GM12878 (cell line): ENCODE measurements at regions not wholly inside any gene's neighbourhood (a gene's known extent, or its start where the extent isn't known, plus 50 kb on each side); places are given as distances from the start of the nearest gene placed in this dataset.

Experiments
- ATAC-seq: fragments of 200-7000 bp; cut with Tn5 transposase; 3 replicates; pipeline ENCODE4 v1.9.1; 2020; ENCODE audit warnings: mild to moderate bottlenecking, moderate library complexity
- BruUV-seq: library from RNA; stranded (reverse); fragments of 400-500 nt; replicated peaks from 2 replicates; lab custom pipeline; 2021; lab: Mats Ljungman, UMichigan
- CTCF ChIA-PET: fragments of 300-600 bp; sonication (Branson Sonifier 250); formaldehyde crosslinking; extraction: SDS; loops from one replicate; lab custom pipeline; 2021; ENCODE audit warnings: inconsistent platforms; lab: Yijun Ruan, JAX
- POLR2A ChIA-PET: fragments of 350-600 bp; formaldehyde crosslinking; extraction: SDS; loops from one replicate; lab custom pipeline; 2021; ENCODE audit warnings: inconsistent platforms; lab: Charles Lee
- RAD21 ChIA-PET: fragments of 300-600 bp; sonication (Branson Sonifier 250); formaldehyde crosslinking; loops from one replicate; lab custom pipeline; 2023; ENCODE audit warnings: antibody characterized with exemption; ENCODE audit not compliant: unreplicated experiment; lab: Charles Lee
- SMC1A ChIA-PET: fragments of 300-600 bp; sonication (Branson Sonifier 250); formaldehyde crosslinking; loops from one replicate; lab custom pipeline; 2023; ENCODE audit not compliant: unreplicated experiment, uncharacterized antibody; lab: Charles Lee
- DNase-seq: peaks from one replicate; pipeline ENCODE4 v3.0.0-alpha.2; 2011; ENCODE audit warnings: low read depth, low spot score
- FAIRE-seq: peaks from 3 replicates; lab custom pipeline; 2011; peaks lifted over from hg19 to GRCh38; lab: Jason Lieb, UNC
- H2AFZ ChIP-seq: 2 replicates; pipeline ENCODE4 v1.6.0; 2011; ENCODE audit warnings: low read depth, low read length, control low read depth; ENCODE audit not compliant: control insufficient read depth
- H3K27ac ChIP-seq: 2 replicates; pipeline ENCODE4 v1.5.1; 2011; ENCODE audit warnings: control low read depth; ENCODE audit not compliant: control insufficient read depth, insufficient read depth
- H3K27me3 ChIP-seq, 2 experiments: replicated peaks in 1 of 2; 2 replicates each; pipeline versions ENCODE4 v1.6.0 to v1.6.1; 2011; ENCODE audit warnings: low read length in 1 of 2; ENCODE audit not compliant: control insufficient read depth in 2 of 2, insufficient read depth in 2 of 2
- H3K36me3 ChIP-seq, 2 experiments: 2 replicates each; pipeline ENCODE4 v1.5.1; 2011; ENCODE audit warnings: low read length in 1 of 2; ENCODE audit not compliant: control insufficient read depth in 2 of 2, insufficient read depth in 2 of 2
- H3K4me1 ChIP-seq: 2 replicates; pipeline ENCODE4 v1.6.1; 2011; ENCODE audit warnings: mild to moderate bottlenecking, low read length, moderate library complexity, mixed read lengths; ENCODE audit not compliant: control insufficient read depth, insufficient read depth
- H3K4me2 ChIP-seq: 2 replicates; pipeline ENCODE4 v1.6.0; 2011; ENCODE audit warnings: control low read depth; ENCODE audit not compliant: control insufficient read depth, insufficient read depth
- H3K4me3 ChIP-seq: fragments of 200-600 bp; sonication (generic); 2 replicates; pipeline ENCODE4 v1.5.1; 2016
- H3K79me2 ChIP-seq: 2 replicates; pipeline ENCODE4 v1.6.0; 2011; ENCODE audit warnings: low read length; ENCODE audit not compliant: control insufficient read depth, insufficient read depth
- H3K9ac ChIP-seq: 2 replicates; pipeline ENCODE4 v1.8.0; 2011; ENCODE audit warnings: low read length, control low read depth, mixed read lengths; ENCODE audit not compliant: control insufficient read depth, insufficient read depth
- H3K9me3 ChIP-seq: replicated peaks from 3 replicates; pipeline ENCODE4 v1.5.1; 2011; ENCODE audit warnings: mild to moderate bottlenecking, low read length; ENCODE audit not compliant: control insufficient read depth, insufficient read depth
- H4K20me1 ChIP-seq: 2 replicates; pipeline ENCODE4 v1.6.0; 2011; ENCODE audit not compliant: control insufficient read depth, insufficient read depth
- BRCA1 ChIP-seq: IDR thresholded peaks from 2 replicates; pipeline ENCODE4 v1.6.1; 2011; ENCODE audit warnings: low read depth, low read length, improper control_type of control experiment
- IRF3 ChIP-seq: fragments of 450-650 bp; IDR thresholded peaks from 2 replicates; pipeline ENCODE4 v1.6.1; 2014; ENCODE audit warnings: mild to moderate bottlenecking
- MEF2A ChIP-seq: IDR thresholded peaks from 2 replicates; pipeline ENCODE4 v1.6.1; 2011; ENCODE audit warnings: low read depth, mild to moderate bottlenecking, low read length, moderate library complexity; ENCODE audit not compliant: insufficient read depth
- MTA2 ChIP-seq: fragments of 450-650 bp; IDR thresholded peaks from 2 replicates; pipeline ENCODE4 v1.6.1; 2016; ENCODE audit warnings: low read depth, mild to moderate bottlenecking, moderate library complexity
- NR2C2 ChIP-seq: IDR thresholded peaks from 2 replicates; pipeline ENCODE4 v1.6.1; 2011; ENCODE audit warnings: borderline replicate concordance, low read depth; ENCODE audit not compliant: control insufficient read depth, insufficient read length
- SMC3 ChIP-seq: IDR thresholded peaks from 2 replicates; pipeline ENCODE4 v1.6.1; 2011; ENCODE audit warnings: low read length, improper control_type of control experiment, borderline replicate concordance
- SREBF1 ChIP-seq: IDR thresholded peaks from 2 replicates; pipeline ENCODE4 v1.6.1; 2012; ENCODE audit warnings: mild to moderate bottlenecking, low read length
- TAF1 ChIP-seq: IDR thresholded peaks from 2 replicates; pipeline ENCODE4 v1.6.1; 2011; ENCODE audit warnings: mild to moderate bottlenecking, low read depth, low read length, borderline replicate concordance
- USF2 ChIP-seq: IDR thresholded peaks from 2 replicates; pipeline ENCODE4 v1.6.1; 2011; ENCODE audit warnings: low read depth, low read length, improper control_type of control experiment, borderline replicate concordance
- WGBS: methylation state at CpG from one replicate; pipeline ENCODE4 v1.1.6; 2016; ENCODE audit warnings: low lambda C conversion rate; ENCODE audit not compliant: insufficient replicate concordance, insufficient coverage; ENCODE audit errors: missing lambda C conversion rate; 5-methylcytosine and 5-hydroxymethylcytosine counted together
- in situ Hi-C: fragments of 300-500 bp; cut with MboI; formaldehyde crosslinking; loops from 9 replicates; pipeline ENCODE4 v1.14.3; 2018; ENCODE audit warnings: mixed read lengths
- intact Hi-C: fragments of 100-400 bp; cut with micrococcal nuclease; formaldehyde crosslinking; loops from one replicate; pipeline ENCODE4 v1.14.2; 2022; ENCODE audit not compliant: unreplicated experiment
- TF ChIP-seq, protein P1 (sequence below): IDR thresholded peaks from 2 replicates; pipeline ENCODE4 v1.6.1; 2011; ENCODE audit warnings: borderline replicate concordance, low read depth, mild to moderate bottlenecking, moderate library complexity, mixed read lengths, low read length; ENCODE audit not compliant: insufficient read depth; ENCODE audit errors: extremely low read length

DNA sequence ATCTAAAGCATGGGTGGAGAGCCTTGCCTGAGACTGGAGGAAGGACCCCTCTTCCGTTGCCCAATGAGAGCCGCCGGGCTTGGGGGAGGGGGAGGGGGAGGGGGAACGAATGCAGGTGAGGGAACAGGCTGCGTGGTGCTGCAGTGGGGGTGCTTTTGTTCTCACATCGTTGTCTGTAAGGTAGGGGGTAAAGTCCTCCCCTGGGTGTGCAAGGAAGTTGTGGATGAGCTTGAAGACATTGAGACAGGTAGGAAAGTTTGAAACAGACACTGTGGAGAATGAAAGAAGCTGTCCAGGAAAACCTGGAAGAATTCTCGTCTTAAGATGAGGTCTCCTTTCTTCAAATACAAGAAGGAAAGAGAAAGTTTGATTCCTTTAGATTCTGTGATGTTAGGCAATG is 94.1 kb upstream of the LIFR start:
- no peaks in the 10 kb centered on the region for H3K9me3 ChIP-seq
- no TSS peak for BruUV-seq
- H3K4me3 ChIP-seq: no peak overlapping the region
- no peak for TF ChIP-seq SREBF1
- no peak for TF ChIP-seq TAF1
- no peak for TF ChIP-seq NR2C2
- no peak for TF ChIP-seq SMC3
- no peak for TF ChIP-seq USF2
- TF ChIP-seq, protein P1, sequence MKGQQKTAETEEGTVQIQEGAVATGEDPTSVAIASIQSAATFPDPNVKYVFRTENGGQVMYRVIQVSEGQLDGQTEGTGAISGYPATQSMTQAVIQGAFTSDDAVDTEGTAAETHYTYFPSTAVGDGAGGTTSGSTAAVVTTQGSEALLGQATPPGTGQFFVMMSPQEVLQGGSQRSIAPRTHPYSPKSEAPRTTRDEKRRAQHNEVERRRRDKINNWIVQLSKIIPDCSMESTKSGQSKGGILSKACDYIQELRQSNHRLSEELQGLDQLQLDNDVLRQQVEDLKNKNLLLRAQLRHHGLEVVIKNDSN: no peak
- no peak for TF ChIP-seq BRCA1
- no peak for TF ChIP-seq IRF3
- no peak for TF ChIP-seq MEF2A
- no peak for TF ChIP-seq MTA2
- TF ChIP-seq, all 136 proteins: peak for 0
- no peaks in the 10 kb centered on the region for H4K20me1 ChIP-seq
- RAD21 ChIA-PET: no interaction called here
- no peaks in the 10 kb centered on the region for H3K36me3 ChIP-seq
- POLR2A ChIA-PET: no interaction called here
- SMC1A ChIA-PET: interaction anchor here (2.0 kb wide), 1 partner anchor 209 kb away, joined by 7 read pairs; no protein-coding TSS in a partner anchor
- in situ Hi-C loops: no loop called here
- 0% methylated on average over 2 of the region's 7 CpGs for WGBS
- H3K4me2 ChIP-seq: no peak overlapping the region
- no peak overlapping the region for H3K9ac ChIP-seq
- no peaks in the 10 kb centered on the region for H3K27me3 ChIP-seq
- CTCF ChIA-PET: interaction anchor here (0.8 kb wide), 1 partner anchor 119 kb away, joined by 3 read pairs; no protein-coding TSS in a partner anchor
- no peaks in the 10 kb centered on the region for H3K4me1 ChIP-seq
- DNase-seq (no peak), ATAC-seq (no peak), FAIRE-seq (no peak)
- no peaks in the 10 kb centered on the region for H3K79me2 ChIP-seq
- intact Hi-C loops: no loop called here
- no peak overlapping the region for H3K27ac ChIP-seq
- H2AFZ ChIP-seq: no peak overlapping the region
